Lower leg skin (tissue), 3 donors: ENCODE measurements at regions not wholly inside any gene's neighbourhood (a gene's known extent, or its start where the extent isn't known, plus 50 kb on each side); places are given as distances from the start of the nearest gene placed in this dataset.

ENCODE experiments used
- POLR2A ChIP-seq, 2 donors: fragments of 450-650 bp; IDR thresholded peaks; one replicate each; pipeline ENCODE4 v1.6.1; 2016 to 2017; ENCODE audit warnings: antibody characterized with exemption in 2 of 2, mild to moderate bottlenecking in 1 of 2, moderate library complexity in 1 of 2
- TF ChIP-seq, protein P1 (sequence below), 3 donors: fragments of 450-650 bp; IDR thresholded peaks; one replicate each; pipeline ENCODE4 v1.5.1; 2016; ENCODE audit warnings: antibody characterized with exemption in 3 of 3, mild to moderate bottlenecking in 3 of 3, moderate library complexity in 2 of 3

DNA sequence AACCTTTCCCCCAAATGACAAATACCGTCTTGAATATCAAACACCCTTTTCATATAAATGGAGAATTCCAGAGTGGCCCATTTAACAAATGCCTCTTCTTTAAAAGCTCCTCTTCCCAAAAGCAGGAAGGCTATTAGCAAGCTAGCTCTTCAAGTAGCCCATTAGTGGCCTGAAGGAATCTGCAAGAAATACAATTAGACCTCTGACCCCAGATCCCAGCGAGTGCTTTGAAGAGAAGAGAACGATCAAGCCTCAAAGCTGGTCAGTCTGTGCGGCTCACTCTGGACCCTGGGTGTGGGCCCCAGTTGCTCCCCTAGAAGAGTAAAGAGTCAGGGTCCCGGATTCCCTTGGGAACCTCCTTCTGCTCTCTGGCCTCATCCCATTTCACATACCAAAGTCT, 325.6 kb downstream of the NUAK1 start:
- TF ChIP-seq POLR2A (IDR thresholded peaks at IDR 0.05): no peak
- TF ChIP-seq, protein P1, sequence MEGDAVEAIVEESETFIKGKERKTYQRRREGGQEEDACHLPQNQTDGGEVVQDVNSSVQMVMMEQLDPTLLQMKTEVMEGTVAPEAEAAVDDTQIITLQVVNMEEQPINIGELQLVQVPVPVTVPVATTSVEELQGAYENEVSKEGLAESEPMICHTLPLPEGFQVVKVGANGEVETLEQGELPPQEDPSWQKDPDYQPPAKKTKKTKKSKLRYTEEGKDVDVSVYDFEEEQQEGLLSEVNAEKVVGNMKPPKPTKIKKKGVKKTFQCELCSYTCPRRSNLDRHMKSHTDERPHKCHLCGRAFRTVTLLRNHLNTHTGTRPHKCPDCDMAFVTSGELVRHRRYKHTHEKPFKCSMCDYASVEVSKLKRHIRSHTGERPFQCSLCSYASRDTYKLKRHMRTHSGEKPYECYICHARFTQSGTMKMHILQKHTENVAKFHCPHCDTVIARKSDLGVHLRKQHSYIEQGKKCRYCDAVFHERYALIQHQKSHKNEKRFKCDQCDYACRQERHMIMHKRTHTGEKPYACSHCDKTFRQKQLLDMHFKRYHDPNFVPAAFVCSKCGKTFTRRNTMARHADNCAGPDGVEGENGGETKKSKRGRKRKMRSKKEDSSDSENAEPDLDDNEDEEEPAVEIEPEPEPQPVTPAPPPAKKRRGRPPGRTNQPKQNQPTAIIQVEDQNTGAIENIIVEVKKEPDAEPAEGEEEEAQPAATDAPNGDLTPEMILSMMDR (IDR thresholded peaks at IDR 0.05): no peak
